ENCODE measurements at regions not wholly inside any gene's neighbourhood (a gene's known extent, or its start where the extent isn't known, plus 50 kb on each side); places are given as distances from the start of the nearest gene placed in this dataset.
A peak's percentile ranks its signal among the peaks of the same experiment; 100 is the strongest.

DNA sequence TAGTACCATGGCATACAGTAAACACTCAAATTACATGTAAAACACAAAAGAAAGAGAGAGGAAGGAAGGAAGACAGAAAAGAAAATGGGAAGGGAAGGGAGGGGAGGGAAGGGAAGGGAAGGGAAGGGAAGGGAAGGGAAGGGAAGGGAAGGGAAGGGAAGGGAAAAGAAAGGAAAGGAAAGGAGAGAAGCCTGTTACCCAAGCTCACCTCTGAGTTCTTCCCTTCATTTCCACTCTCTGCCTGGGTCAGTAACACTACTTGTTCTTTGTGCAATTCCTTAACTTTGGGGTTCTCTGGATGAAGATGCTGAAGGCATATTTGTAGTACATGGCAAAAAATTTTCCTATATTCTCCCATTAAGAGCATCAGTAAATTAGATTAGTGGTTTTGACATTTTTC lies 241.0 kb downstream of the RAB28 start:
- no peak overlapping the region for H3K4me3 ChIP-seq (replicated peaks in 1 of 2; ENCODE audit: low read depth in 2 of 2, low read length in 2 of 2)
- TF ChIP-seq, protein P1, sequence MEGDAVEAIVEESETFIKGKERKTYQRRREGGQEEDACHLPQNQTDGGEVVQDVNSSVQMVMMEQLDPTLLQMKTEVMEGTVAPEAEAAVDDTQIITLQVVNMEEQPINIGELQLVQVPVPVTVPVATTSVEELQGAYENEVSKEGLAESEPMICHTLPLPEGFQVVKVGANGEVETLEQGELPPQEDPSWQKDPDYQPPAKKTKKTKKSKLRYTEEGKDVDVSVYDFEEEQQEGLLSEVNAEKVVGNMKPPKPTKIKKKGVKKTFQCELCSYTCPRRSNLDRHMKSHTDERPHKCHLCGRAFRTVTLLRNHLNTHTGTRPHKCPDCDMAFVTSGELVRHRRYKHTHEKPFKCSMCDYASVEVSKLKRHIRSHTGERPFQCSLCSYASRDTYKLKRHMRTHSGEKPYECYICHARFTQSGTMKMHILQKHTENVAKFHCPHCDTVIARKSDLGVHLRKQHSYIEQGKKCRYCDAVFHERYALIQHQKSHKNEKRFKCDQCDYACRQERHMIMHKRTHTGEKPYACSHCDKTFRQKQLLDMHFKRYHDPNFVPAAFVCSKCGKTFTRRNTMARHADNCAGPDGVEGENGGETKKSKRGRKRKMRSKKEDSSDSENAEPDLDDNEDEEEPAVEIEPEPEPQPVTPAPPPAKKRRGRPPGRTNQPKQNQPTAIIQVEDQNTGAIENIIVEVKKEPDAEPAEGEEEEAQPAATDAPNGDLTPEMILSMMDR (IDR thresholded peaks at IDR 0.05; ENCODE audit: low read depth, low read length) = no peak
- no peak for DNase-seq (ENCODE audit: low read depth in 2 of 2)

DNA sequence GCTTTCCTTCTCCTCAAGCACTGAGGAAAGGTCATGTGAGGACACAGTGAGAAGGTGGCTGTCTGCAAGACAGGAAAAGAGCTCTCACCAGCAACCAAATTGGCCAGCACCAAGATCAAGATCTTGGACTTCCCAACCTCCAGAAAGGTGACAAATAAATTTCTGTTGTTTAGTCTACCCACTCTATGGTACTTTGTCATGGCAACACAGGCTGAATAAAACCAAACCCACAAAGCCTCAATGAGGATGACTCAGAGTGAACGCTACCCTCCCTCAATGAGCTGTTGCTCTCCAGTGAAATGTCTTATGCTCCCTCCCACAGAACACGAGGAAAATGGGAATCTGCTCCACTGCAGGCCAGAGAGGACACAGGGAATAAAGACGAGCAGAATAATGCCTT lies 244.1 kb downstream of the RAB28 start:
- peak in 1 of 2 donors; percentile 27 for DNase-seq (ENCODE audit: low read depth in 2 of 2)
- H3K4me3 ChIP-seq (replicated peaks in 1 of 2; ENCODE audit: low read depth in 2 of 2, low read length in 2 of 2) = no peak overlapping the region
- TF ChIP-seq, protein P1 (IDR thresholded peaks at IDR 0.05; ENCODE audit: low read depth, low read length) = no peak

DNA sequence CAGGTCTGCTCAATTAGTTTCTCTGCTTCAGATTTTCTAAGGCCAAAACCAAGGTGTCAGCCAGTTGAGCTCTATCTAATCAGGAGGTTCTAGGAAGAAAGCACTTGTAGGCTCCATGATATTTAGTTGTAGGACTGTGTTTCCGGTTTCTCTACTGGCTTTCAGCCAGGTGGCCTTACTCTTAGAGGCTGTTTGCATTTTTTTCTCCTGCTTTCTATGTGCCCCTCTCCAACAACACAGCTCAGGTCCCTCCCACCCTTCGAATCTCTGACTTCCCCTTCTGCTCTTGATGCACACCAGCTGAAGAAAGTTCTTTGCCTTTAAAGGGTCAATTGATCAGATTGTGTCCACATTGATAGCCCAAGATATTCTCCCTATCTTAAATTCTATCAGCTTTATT lies 245.2 kb downstream of the RAB28 start:
- no peak for DNase-seq (ENCODE audit: low read depth in 2 of 2)
- no peak overlapping the region for H3K4me3 ChIP-seq (replicated peaks in 1 of 2; ENCODE audit: low read depth in 2 of 2, low read length in 2 of 2)
- TF ChIP-seq, protein P1 (IDR thresholded peaks at IDR 0.05; ENCODE audit: low read depth, low read length) = no peak

DNA sequence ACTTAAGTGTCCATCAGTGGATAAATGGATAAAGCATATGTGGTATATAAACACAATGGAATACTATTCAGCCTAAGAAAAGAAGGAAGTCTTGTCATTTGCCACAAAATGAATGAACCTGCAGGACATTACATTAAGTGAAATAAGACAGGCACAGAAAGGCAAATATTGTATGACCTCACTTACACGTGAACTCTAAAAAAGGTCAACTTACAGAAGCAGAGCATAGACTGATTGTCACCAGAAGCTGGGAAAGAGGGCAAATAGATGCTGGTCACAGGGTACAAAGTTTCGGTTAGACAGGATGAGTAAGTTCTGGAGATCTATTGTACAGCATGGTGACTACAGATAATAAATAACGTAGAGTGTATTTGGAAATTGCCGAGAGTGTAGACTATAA lies 247.7 kb downstream of the RAB28 start:
- DNase-seq (ENCODE audit: low read depth in 2 of 2) = no peak
- H3K4me3 ChIP-seq (replicated peaks in 1 of 2; ENCODE audit: low read depth in 2 of 2, low read length in 2 of 2) = no peak overlapping the region
- TF ChIP-seq, protein P1 (IDR thresholded peaks at IDR 0.05; ENCODE audit: low read depth, low read length) = no peak

DNA sequence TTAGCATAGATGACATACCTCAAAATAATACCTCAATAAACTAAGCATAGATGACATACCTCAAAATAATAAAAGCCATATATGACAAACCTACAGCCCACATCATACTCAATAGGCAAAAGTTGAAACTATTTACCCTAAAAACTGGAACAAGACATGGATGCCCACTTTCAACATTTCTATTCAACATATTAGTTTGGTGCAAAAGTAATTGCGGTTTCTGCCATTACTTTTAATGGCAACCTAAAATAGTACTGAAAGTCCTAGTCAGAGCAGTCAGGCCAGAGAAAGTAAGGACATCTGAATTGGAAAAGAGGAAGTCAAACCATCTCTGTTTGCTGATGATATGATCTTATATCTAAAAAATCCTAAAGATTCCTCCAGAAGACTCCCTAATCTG lies 250.4 kb downstream of the RAB28 start:
- no peak for DNase-seq (ENCODE audit: low read depth in 2 of 2)
- no peak overlapping the region for H3K4me3 ChIP-seq (replicated peaks in 1 of 2; ENCODE audit: low read depth in 2 of 2, low read length in 2 of 2)
- TF ChIP-seq, protein P1 (IDR thresholded peaks at IDR 0.05; ENCODE audit: low read depth, low read length) = no peak

DNA sequence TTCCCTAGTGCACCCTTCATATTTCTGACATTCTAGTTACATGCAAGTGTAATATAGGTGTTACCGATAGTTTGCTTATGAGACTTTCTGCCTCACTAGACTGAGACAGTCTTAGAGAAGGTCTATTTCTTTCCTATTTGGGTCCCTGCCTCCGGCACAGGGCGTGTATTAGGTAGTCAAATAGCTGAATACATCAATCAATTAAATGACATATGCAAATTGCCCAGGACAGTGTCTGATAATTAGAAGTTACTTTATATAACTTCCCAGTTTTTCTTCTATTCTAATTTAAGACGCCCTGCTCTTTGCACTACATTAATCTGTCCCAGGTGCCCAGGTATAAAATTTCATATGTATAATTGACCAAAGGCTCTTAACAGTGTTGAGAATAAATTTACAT lies 264.2 kb downstream of the RAB28 start:
- no peak overlapping the region for H3K4me3 ChIP-seq (replicated peaks in 1 of 2; ENCODE audit: low read depth in 2 of 2, low read length in 2 of 2)
- TF ChIP-seq, protein P1 (IDR thresholded peaks at IDR 0.05; ENCODE audit: low read depth, low read length) = no peak
- no peak for DNase-seq (ENCODE audit: low read depth in 2 of 2)

DNA sequence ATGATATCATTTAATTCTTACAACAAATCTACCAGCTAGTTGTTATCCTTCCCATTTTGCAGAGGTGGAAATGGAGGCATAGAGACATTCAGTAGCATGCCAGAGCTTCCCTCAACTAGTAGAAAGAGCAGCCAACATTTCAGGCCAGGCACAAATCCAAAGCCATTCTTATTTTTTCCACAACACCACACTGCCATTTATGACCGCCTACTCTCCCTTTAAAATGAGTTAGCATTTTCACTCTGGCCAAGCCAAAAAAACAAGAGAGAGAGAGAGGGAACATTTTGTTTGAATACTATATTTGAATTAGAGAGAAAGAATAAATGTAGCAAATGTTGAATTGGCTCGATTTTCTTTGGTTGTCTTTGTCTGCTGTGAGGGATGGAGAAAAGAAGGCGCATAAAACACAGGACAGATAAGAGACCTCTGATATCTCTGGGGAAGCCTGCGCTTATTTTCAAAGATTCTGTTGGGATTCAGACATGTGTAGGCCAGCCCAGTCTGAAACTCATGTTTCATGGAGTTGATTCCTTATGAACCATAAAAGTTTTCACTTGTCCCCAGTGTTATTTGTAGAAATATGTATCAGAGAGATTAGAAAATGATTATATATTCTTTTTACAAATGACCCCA lies 265.7 kb downstream of the RAB28 start:
- TF ChIP-seq, protein P1 (IDR thresholded peaks at IDR 0.05; ENCODE audit: low read depth, low read length) = no peak

More for the DNA sequence above, 265.7 kb downstream of the RAB28 start:
- no peak overlapping the region for H3K4me3 ChIP-seq (replicated peaks in 1 of 2; ENCODE audit: low read depth in 2 of 2, low read length in 2 of 2)
- DNase-seq (ENCODE audit: low read depth in 2 of 2) = peak in 1 of 2 donors; percentile 12

All from cardiac fibroblast (primary cell).